WTC11 (cell line): ENCODE measurements at regions not wholly inside any gene's neighbourhood (a gene's known extent, or its start where the extent isn't known, plus 50 kb on each side); places are given as distances from the start of the nearest gene placed in this dataset.

ENCODE experiments used
- ATAC-seq: fragments of 200-7000 bp; cut with Tn5 transposase; 2 replicates; pipeline ENCODE4 v1.10.0; 2021; ENCODE audit warnings: mild to moderate bottlenecking, moderate library complexity
- CTCF ChIA-PET: fragments of 300-600 bp; sonication (Branson Sonifier 250); formaldehyde crosslinking; loops from one replicate; lab custom pipeline; 2021; ENCODE audit warnings: antibody characterized with exemption; lab: Charles Lee
- POLR2A ChIA-PET: fragments of 350-600 bp; sonication (Branson Sonifier 250); formaldehyde crosslinking; loops from one replicate; lab custom pipeline; 2021; ENCODE audit warnings: antibody characterized with exemption; lab: Charles Lee
- DNase-seq: peaks from one replicate; pipeline ENCODE4 v3.0.0; 2021; ENCODE audit warnings: low spot score
- H3K27ac Mint-ChIP-seq: 2 replicates; pipeline ENCODE4 v1.8.0; 2021; ENCODE audit warnings: mixed read lengths
- H3K27me3 Mint-ChIP-seq: 2 replicates; pipeline ENCODE4 v1.8.0; 2021; ENCODE audit warnings: low read depth, mild to moderate bottlenecking, moderate library complexity, mixed read lengths
- H3K36me3 Mint-ChIP-seq: 2 replicates; pipeline ENCODE4 v1.8.0; 2021; ENCODE audit warnings: mixed read lengths
- H3K4me1 Mint-ChIP-seq: 2 replicates; pipeline ENCODE4 v1.8.0; 2022; ENCODE audit warnings: mixed read lengths
- H3K4me3 Mint-ChIP-seq: 2 replicates; pipeline ENCODE4 v1.8.0; 2021; ENCODE audit warnings: mild to moderate bottlenecking, moderate library complexity, mixed read lengths
- H3K9me3 Mint-ChIP-seq: 2 replicates; pipeline ENCODE4 v1.8.0; 2021; ENCODE audit warnings: mixed read lengths
- ATF1 ChIP-seq: sonication (generic); formaldehyde crosslinking; IDR thresholded peaks from 2 replicates; pipeline ENCODE4 v1.8.1; 2023; ENCODE audit warnings: mild to moderate bottlenecking, moderate library complexity, missing genetic modification reagents
- ATF3 ChIP-seq: sonication (generic); formaldehyde crosslinking; conservative IDR thresholded peaks from 2 replicates; pipeline ENCODE4 v1.8.1; 2022; ENCODE audit warnings: mild to moderate bottlenecking, missing genetic modification reagents
- CBFB ChIP-seq: sonication (generic); formaldehyde crosslinking; IDR thresholded peaks from 2 replicates; pipeline ENCODE4 v1.8.1; 2022; ENCODE audit warnings: mild to moderate bottlenecking, low read depth, missing genetic modification reagents
- CREM ChIP-seq: sonication (generic); formaldehyde crosslinking; IDR thresholded peaks from 2 replicates; pipeline ENCODE4 v1.8.1; 2022; ENCODE audit warnings: mild to moderate bottlenecking, missing genetic modification reagents, moderate library complexity
- ETV6 ChIP-seq: sonication (generic); formaldehyde crosslinking; IDR thresholded peaks from 2 replicates; pipeline ENCODE4 v1.8.1; 2022; ENCODE audit warnings: mild to moderate bottlenecking, missing genetic modification reagents
- FOXK1 ChIP-seq: sonication (generic); formaldehyde crosslinking; IDR thresholded peaks from 2 replicates; pipeline ENCODE4 v1.8.0; 2022; ENCODE audit warnings: mild to moderate bottlenecking, moderate library complexity, missing genetic modification reagents
- GABPB1 ChIP-seq: sonication (generic); formaldehyde crosslinking; IDR thresholded peaks from 2 replicates; pipeline ENCODE4 v1.8.1; 2023; ENCODE audit warnings: mild to moderate bottlenecking, missing genetic modification reagents
- MXD4 ChIP-seq: fragments of 250-450 bp; sonication (Bioruptor Pico); IDR thresholded peaks from 2 replicates; pipeline ENCODE4 v1.8.0; 2021; ENCODE audit warnings: mild to moderate bottlenecking, moderate library complexity, borderline replicate concordance
- NFE2L1 ChIP-seq: sonication (generic); formaldehyde crosslinking; IDR thresholded peaks from 2 replicates; pipeline ENCODE4 v1.8.1; 2023; ENCODE audit warnings: missing genetic modification reagents
- SP1 ChIP-seq: sonication (generic); formaldehyde crosslinking; conservative IDR thresholded peaks from 2 replicates; pipeline ENCODE4 v1.8.1; 2022; ENCODE audit warnings: missing genetic modification reagents
- TEAD1 ChIP-seq: sonication (generic); formaldehyde crosslinking; IDR thresholded peaks from 2 replicates; pipeline ENCODE4 v1.8.0; 2022; ENCODE audit warnings: mild to moderate bottlenecking, missing genetic modification reagents
- TP53 ChIP-seq: sonication (generic); formaldehyde crosslinking; IDR thresholded peaks from 2 replicates; pipeline ENCODE4 v1.8.1; 2023; ENCODE audit warnings: mild to moderate bottlenecking, missing genetic modification reagents
- USF2 ChIP-seq: sonication (generic); formaldehyde crosslinking; IDR thresholded peaks from 2 replicates; pipeline ENCODE4 v1.8.1; 2023; ENCODE audit warnings: mild to moderate bottlenecking, missing genetic modification reagents, moderate library complexity
- ZNF219 ChIP-seq: sonication (generic); formaldehyde crosslinking; IDR thresholded peaks from 2 replicates; pipeline ENCODE4 v1.8.0; 2023; ENCODE audit warnings: missing genetic modification reagents, mild to moderate bottlenecking, borderline replicate concordance
- ZNF317 ChIP-seq: sonication (generic); formaldehyde crosslinking; IDR thresholded peaks from 2 replicates; pipeline ENCODE4 v1.8.1; 2023; ENCODE audit warnings: low read depth, mild to moderate bottlenecking, moderate library complexity, missing genetic modification reagents, borderline replicate concordance
- TF ChIP-seq, protein P1 (sequence below): sonication (generic); formaldehyde crosslinking; IDR thresholded peaks from 2 replicates; pipeline ENCODE4 v1.8.1; 2023; ENCODE audit warnings: mild to moderate bottlenecking, missing genetic modification reagents
- TF ChIP-seq, protein P2 (sequence below): fragments of 250-450 bp; sonication (Bioruptor Pico); IDR thresholded peaks from 2 replicates; pipeline ENCODE4 v1.9.0; 2021; ENCODE audit warnings: mild to moderate bottlenecking, borderline replicate concordance
- TF ChIP-seq, protein P3 (sequence below): sonication (generic); formaldehyde crosslinking; IDR thresholded peaks from 2 replicates; pipeline ENCODE4 v1.8.1; 2023; ENCODE audit warnings: mild to moderate bottlenecking, moderate library complexity, missing genetic modification reagents
- TF ChIP-seq, protein P4 (sequence below): sonication (generic); formaldehyde crosslinking; IDR thresholded peaks from 2 replicates; pipeline ENCODE4 v1.8.0; 2022; ENCODE audit warnings: mild to moderate bottlenecking, missing genetic modification reagents
- TF ChIP-seq, protein P5 (sequence below): sonication (generic); formaldehyde crosslinking; IDR thresholded peaks from 2 replicates; pipeline ENCODE4 v1.8.0; 2022; ENCODE audit warnings: mild to moderate bottlenecking, missing genetic modification reagents
- TF ChIP-seq, protein P6 (sequence below): sonication (generic); formaldehyde crosslinking; IDR thresholded peaks from 2 replicates; pipeline ENCODE4 v1.8.1; 2022; ENCODE audit warnings: mild to moderate bottlenecking, moderate library complexity, missing genetic modification reagents

DNA sequence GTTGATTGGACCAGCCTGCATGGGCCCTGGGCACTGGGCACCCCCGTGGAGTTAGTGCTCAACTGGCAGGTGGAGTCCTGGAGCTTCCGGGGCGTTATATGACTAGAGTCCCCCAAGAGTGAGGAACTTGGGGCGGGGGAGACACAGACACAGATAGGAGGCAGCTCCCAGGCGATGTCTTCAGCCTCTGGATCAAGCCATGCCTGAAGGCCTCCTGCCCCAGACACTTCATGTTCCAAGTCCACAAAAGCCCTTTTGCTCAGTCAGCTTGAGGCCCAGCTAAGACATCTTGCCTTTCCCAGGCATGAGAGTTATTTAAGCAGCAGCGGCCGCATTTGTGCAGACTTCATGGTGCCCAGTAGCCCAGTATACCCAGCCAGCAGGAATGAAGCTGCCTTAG lies 136.6 kb upstream of the CIBAR2 start (continued):
- TF ChIP-seq USF2 (no peak), ETV6 (CRISPR knock-in tag) (no peak)
- TF ChIP-seq, all 79 proteins: peak for 0

- no peaks in the 10 kb centered on the region; the same call in 1 of the 2 replicates for H3K27me3 Mint-ChIP-seq
- no peak overlapping the region for H3K4me3 Mint-ChIP-seq
- no peaks in the 10 kb centered on the region for H3K9me3 Mint-ChIP-seq
- ChIA-PET POLR2A (interaction anchor here (1.0 kb wide), 1 partner anchor 135 kb away, joined by 3 read pairs; no protein-coding TSS in a partner anchor), CTCF (interaction anchor here (0.9 to 1.8 kb wide), 5 partner anchors 14 to 135 kb away, joined by 3 to 9 read pairs (median 4); no protein-coding TSS in a partner anchor)
- no peaks in the 10 kb centered on the region for H3K36me3 Mint-ChIP-seq
- DNase-seq, result no peak
- no peak for TF ChIP-seq FOXK1
- TF ChIP-seq, protein P1, sequence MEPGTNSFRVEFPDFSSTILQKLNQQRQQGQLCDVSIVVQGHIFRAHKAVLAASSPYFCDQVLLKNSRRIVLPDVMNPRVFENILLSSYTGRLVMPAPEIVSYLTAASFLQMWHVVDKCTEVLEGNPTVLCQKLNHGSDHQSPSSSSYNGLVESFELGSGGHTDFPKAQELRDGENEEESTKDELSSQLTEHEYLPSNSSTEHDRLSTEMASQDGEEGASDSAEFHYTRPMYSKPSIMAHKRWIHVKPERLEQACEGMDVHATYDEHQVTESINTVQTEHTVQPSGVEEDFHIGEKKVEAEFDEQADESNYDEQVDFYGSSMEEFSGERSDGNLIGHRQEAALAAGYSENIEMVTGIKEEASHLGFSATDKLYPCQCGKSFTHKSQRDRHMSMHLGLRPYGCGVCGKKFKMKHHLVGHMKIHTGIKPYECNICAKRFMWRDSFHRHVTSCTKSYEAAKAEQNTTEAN (CRISPR knock-in tag), result no peak
- no peak for TF ChIP-seq ZNF317 (CRISPR knock-in tag)
- TF ChIP-seq SP1 (CRISPR knock-in tag), result no peak
- TF ChIP-seq ATF1, result no peak
- no peak for TF ChIP-seq CREM (CRISPR knock-in tag)
- no peak for TF ChIP-seq ATF3 (CRISPR knock-in tag)
- TF ChIP-seq TP53, result no peak
- TF ChIP-seq TEAD1, result no peak
- TF ChIP-seq NFE2L1 (CRISPR knock-in tag), result no peak
- no peak overlapping the region for H3K27ac Mint-ChIP-seq
- ATAC-seq, result no peak
- peaks cover 9% of the 10 kb centered on the region for H3K4me1 Mint-ChIP-seq
Observed at GRCh38 chr16:85249418-85250146, 137.3 kb upstream of the CIBAR2 start.

- ChIA-PET POLR2A (interaction anchor here (1.0 kb wide), 1 partner anchor 135 kb away, joined by 3 read pairs; no protein-coding TSS in a partner anchor), CTCF (interaction anchor here (0.9 to 1.8 kb wide), 4 partner anchors 14 to 135 kb away, joined by 3 to 9 read pairs (median 4); no protein-coding TSS in a partner anchor)
- no peaks in the 10 kb centered on the region for H3K36me3 Mint-ChIP-seq
- H3K4me3 Mint-ChIP-seq, result no peak overlapping the region
- peaks cover 9% of the 10 kb centered on the region for H3K4me1 Mint-ChIP-seq
- ATAC-seq (no peak), DNase-seq (no peak)
- H3K27ac Mint-ChIP-seq, result no peak overlapping the region
- H3K9me3 Mint-ChIP-seq, result no peaks in the 10 kb centered on the region
- H3K27me3 Mint-ChIP-seq, result no peaks in the 10 kb centered on the region; the same call in 1 of the 2 replicates
- TF ChIP-seq CBFB (CRISPR knock-in tag) (no peak), ATF3 (CRISPR knock-in tag) (no peak), CREM (CRISPR knock-in tag) (no peak), GABPB1 (CRISPR knock-in tag) (no peak), ZNF219 (CRISPR knock-in tag) (no peak), USF2 (no peak), MXD4 (CRISPR knock-in tag) (no peak)
- TF ChIP-seq, protein P2, sequence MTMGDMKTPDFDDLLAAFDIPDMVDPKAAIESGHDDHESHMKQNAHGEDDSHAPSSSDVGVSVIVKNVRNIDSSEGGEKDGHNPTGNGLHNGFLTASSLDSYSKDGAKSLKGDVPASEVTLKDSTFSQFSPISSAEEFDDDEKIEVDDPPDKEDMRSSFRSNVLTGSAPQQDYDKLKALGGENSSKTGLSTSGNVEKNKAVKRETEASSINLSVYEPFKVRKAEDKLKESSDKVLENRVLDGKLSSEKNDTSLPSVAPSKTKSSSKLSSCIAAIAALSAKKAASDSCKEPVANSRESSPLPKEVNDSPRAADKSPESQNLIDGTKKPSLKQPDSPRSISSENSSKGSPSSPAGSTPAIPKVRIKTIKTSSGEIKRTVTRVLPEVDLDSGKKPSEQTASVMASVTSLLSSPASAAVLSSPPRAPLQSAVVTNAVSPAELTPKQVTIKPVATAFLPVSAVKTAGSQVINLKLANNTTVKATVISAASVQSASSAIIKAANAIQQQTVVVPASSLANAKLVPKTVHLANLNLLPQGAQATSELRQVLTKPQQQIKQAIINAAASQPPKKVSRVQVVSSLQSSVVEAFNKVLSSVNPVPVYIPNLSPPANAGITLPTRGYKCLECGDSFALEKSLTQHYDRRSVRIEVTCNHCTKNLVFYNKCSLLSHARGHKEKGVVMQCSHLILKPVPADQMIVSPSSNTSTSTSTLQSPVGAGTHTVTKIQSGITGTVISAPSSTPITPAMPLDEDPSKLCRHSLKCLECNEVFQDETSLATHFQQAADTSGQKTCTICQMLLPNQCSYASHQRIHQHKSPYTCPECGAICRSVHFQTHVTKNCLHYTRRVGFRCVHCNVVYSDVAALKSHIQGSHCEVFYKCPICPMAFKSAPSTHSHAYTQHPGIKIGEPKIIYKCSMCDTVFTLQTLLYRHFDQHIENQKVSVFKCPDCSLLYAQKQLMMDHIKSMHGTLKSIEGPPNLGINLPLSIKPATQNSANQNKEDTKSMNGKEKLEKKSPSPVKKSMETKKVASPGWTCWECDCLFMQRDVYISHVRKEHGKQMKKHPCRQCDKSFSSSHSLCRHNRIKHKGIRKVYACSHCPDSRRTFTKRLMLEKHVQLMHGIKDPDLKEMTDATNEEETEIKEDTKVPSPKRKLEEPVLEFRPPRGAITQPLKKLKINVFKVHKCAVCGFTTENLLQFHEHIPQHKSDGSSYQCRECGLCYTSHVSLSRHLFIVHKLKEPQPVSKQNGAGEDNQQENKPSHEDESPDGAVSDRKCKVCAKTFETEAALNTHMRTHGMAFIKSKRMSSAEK (CRISPR knock-in tag), result no peak
- TF ChIP-seq, protein P3, sequence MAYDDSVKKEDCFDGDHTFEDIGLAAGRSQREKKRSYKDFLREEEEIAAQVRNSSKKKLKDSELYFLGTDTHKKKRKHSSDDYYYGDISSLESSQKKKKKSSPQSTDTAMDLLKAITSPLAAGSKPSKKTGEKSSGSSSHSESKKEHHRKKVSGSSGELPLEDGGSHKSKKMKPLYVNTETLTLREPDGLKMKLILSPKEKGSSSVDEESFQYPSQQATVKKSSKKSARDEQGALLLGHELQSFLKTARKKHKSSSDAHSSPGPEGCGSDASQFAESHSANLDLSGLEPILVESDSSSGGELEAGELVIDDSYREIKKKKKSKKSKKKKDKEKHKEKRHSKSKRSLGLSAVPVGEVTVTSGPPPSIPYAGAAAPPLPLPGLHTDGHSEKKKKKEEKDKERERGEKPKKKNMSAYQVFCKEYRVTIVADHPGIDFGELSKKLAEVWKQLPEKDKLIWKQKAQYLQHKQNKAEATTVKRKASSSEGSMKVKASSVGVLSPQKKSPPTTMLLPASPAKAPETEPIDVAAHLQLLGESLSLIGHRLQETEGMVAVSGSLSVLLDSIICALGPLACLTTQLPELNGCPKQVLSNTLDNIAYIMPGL (CRISPR knock-in tag), result no peak
- TF ChIP-seq, protein P4, sequence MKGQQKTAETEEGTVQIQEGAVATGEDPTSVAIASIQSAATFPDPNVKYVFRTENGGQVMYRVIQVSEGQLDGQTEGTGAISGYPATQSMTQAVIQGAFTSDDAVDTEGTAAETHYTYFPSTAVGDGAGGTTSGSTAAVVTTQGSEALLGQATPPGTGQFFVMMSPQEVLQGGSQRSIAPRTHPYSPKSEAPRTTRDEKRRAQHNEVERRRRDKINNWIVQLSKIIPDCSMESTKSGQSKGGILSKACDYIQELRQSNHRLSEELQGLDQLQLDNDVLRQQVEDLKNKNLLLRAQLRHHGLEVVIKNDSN (CRISPR knock-in tag), result no peak
- TF ChIP-seq, protein P5, sequence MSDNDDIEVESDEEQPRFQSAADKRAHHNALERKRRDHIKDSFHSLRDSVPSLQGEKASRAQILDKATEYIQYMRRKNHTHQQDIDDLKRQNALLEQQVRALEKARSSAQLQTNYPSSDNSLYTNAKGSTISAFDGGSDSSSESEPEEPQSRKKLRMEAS (CRISPR knock-in tag), result no peak
- TF ChIP-seq, protein P6, sequence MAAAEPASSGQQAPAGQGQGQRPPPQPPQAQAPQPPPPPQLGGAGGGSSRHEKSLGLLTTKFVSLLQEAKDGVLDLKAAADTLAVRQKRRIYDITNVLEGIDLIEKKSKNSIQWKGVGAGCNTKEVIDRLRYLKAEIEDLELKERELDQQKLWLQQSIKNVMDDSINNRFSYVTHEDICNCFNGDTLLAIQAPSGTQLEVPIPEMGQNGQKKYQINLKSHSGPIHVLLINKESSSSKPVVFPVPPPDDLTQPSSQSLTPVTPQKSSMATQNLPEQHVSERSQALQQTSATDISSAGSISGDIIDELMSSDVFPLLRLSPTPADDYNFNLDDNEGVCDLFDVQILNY (CRISPR knock-in tag), result no peak
Observed at GRCh38 chr16:85250147-85250463, 137.8 kb upstream of the CIBAR2 start.
